ENCODE measurements at regions not wholly inside any gene's neighbourhood (a gene's known extent, or its start where the extent isn't known, plus 50 kb on each side); places are given as distances from the start of the nearest gene placed in this dataset.
A peak's percentile ranks its signal among the peaks of the same experiment; 100 is the strongest.

DNA sequence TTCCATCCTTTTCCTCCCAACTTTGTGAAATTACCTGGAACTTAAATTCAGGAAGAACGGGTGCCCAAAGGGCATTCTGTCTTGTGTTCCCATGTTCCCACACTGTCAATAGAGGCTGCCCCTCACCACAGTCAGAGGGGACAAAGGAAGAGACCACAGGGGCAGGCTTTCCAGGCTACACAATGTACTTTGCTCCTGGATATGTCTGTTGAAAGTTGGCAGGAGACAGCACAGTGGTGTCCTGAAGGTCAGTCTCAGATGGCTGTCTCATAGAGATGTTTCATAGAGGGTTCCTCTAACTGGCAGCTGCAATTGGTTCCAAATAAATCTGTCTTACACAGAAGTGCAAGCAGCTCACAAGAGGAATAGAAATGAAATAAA, 107.8 kb upstream of the TGFBR2 start:
- TF ChIP-seq CTCF (IDR thresholded peaks at IDR 0.05): no peak
- Histone ChIP-seq H4K20me1 (ENCODE audit: insufficient read depth, low read length) (no peaks in the 10 kb centered on the region), H2AFZ (ENCODE audit: insufficient read depth, low read depth, low read length, poor library complexity, severe bottlenecking) (no peak overlapping the region), H3K4me1 (ENCODE audit: control insufficient read depth in 1 of 2, insufficient read depth in 2 of 2, low read length in 2 of 2) (peaks cover 17 to 21% of the 10 kb centered on the region in 2 donors), H3K36me3 (replicated peaks in 1 of 2; ENCODE audit: control insufficient read depth in 1 of 2, insufficient read depth in 2 of 2, low read length in 2 of 2) (no peaks in the 10 kb centered on the region), H3K27ac (ENCODE audit: low read depth in 1 of 2, low read length in 2 of 2) (no peak overlapping the region), H3K79me2 (ENCODE audit: insufficient read depth, low read length) (no peaks in the 10 kb centered on the region), H3K4me2 (replicated peaks; ENCODE audit: extremely low read depth, low read length, poor library complexity, severe bottlenecking) (no peak overlapping the region), H3K27me3 (ENCODE audit: control insufficient read depth in 2 of 2, insufficient read depth in 2 of 2, low read length in 2 of 2) (no peaks in the 10 kb centered on the region), H3K9ac (ENCODE audit: insufficient read depth, low read length, poor library complexity, severe bottlenecking) (no peak overlapping the region), H3K4me3 (replicated peaks in 1 of 3; ENCODE audit: low read depth in 2 of 3, low read length in 3 of 3) (no peak overlapping the region), H3K9me3 (replicated peaks in 1 of 2; ENCODE audit: control insufficient read depth in 1 of 2, insufficient read depth in 1 of 2, low read length in 2 of 2) (no peaks in the 10 kb centered on the region)
- Mint-ChIP-seq H3K4me1 (peaks cover 42% of the 10 kb centered on the region), H3K4me3 (no peak overlapping the region), H3K36me3 (no peaks in the 10 kb centered on the region), H3K27ac (no peak overlapping the region), H3K9me3 (no peaks in the 10 kb centered on the region), H3K27me3 (ENCODE audit: low read depth in 3 of 3) (no peaks in the 10 kb centered on the region)
- WGBS (ENCODE audit: insufficient coverage): no CpG with 5 or more reads among the region's 1 CpG
- intact Hi-C loops (cut with micrococcal nuclease): no loop called here
- no peak for DNase-seq

DNA sequence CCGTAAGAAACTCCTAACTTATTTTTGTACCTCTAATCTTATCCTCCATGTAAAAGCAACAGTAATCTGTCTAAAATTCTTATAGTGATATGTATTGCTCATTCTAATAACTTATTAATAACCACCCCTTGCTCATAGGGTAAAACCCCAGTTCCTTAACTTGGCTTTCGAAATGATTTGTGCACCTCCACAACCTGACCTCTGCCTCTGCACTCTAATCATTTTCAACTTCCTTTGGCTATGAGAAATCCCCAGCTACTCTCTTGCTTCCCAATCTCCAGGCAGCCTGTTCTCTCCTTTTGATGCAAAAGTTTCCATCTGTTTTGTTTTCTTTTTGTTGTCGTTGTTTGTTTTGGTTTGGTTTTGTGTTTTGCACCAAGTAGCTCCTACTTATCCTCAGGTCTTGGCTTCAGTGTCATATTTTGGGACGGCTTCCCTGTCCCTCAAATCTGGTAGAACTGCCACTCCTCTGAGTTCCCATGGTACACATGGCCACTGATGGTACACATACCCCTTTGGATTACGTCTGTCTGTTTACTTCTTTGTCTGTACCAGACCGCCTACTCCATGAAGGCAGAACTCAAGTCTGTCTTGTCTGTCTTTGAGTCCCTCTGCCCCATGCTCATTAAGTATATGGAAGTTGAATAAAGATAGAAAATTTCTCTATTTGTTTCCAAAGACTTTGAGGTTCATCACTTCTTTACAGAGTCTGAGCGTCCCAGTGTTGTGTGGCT, 105.6 kb upstream of the TGFBR2 start:
- no peak overlapping the region for H3K4me3 ChIP-seq (replicated peaks in 1 of 3; ENCODE audit: low read depth in 2 of 3, low read length in 3 of 3)
- Mint-ChIP-seq H3K9me3 (no peaks in the 10 kb centered on the region), H3K27ac (peak overlapping the region in 1 of 7 donors; percentile 28), H3K4me3 (no peak overlapping the region), H3K36me3 (no peaks in the 10 kb centered on the region), H3K4me1 (peaks cover 29% of the 10 kb centered on the region), H3K27me3 (ENCODE audit: low read depth in 3 of 3) (no peaks in the 10 kb centered on the region)
- WGBS (ENCODE audit: insufficient coverage): 100% methylated on average over 3 of the region's 7 CpGs
- no peak overlapping the region for H2AFZ ChIP-seq (ENCODE audit: insufficient read depth, low read depth, low read length, poor library complexity, severe bottlenecking)
- DNase-seq: no peak
- H3K27ac ChIP-seq (ENCODE audit: low read depth in 1 of 2, low read length in 2 of 2): no peak overlapping the region
- no peaks in the 10 kb centered on the region for H4K20me1 ChIP-seq (ENCODE audit: insufficient read depth, low read length)
- H3K27me3 ChIP-seq (ENCODE audit: control insufficient read depth in 2 of 2, insufficient read depth in 2 of 2, low read length in 2 of 2): no peaks in the 10 kb centered on the region
- no peaks in the 10 kb centered on the region for H3K9me3 ChIP-seq (replicated peaks in 1 of 2; ENCODE audit: control insufficient read depth in 1 of 2, insufficient read depth in 1 of 2, low read length in 2 of 2)
- TF ChIP-seq CTCF (IDR thresholded peaks at IDR 0.05): no peak
- intact Hi-C loops (cut with micrococcal nuclease): no loop called here
- H3K4me1 ChIP-seq (ENCODE audit: control insufficient read depth in 1 of 2, insufficient read depth in 2 of 2, low read length in 2 of 2): peaks cover 11 to 18% of the 10 kb centered on the region in 2 donors
- no peaks in the 10 kb centered on the region for H3K79me2 ChIP-seq (ENCODE audit: insufficient read depth, low read length)
- H3K4me2 ChIP-seq (replicated peaks; ENCODE audit: extremely low read depth, low read length, poor library complexity, severe bottlenecking): no peak overlapping the region
- no peak overlapping the region for H3K9ac ChIP-seq (ENCODE audit: insufficient read depth, low read length, poor library complexity, severe bottlenecking)
- H3K36me3 ChIP-seq (replicated peaks in 1 of 2; ENCODE audit: control insufficient read depth in 1 of 2, insufficient read depth in 2 of 2, low read length in 2 of 2): no peaks in the 10 kb centered on the region

Measured in CD14-positive monocyte (primary cell).